ENCODE measurements at regions not wholly inside any gene's neighbourhood (a gene's known extent, or its start where the extent isn't known, plus 50 kb on each side); places are given as distances from the start of the nearest gene placed in this dataset.

- Histone ChIP-seq H4K20me1 (ENCODE audit: insufficient read depth) (no peaks in the 10 kb centered on the region), H3K27ac (ENCODE audit: low read depth in 2 of 2, low read length in 1 of 2) (no peak overlapping the region), H3K4me1 (ENCODE audit: control insufficient read depth in 1 of 2, insufficient read depth in 2 of 2, low read depth in 1 of 2, low read length in 1 of 2) (peaks cover 4 to 6% of the 10 kb centered on the region in 2 experiments; a peak in 3 of 4 replicates), H2AFZ (ENCODE audit: low read depth) (no peak overlapping the region), H3F3A (replicated peaks; ENCODE audit: insufficient read depth) (no peaks in the 10 kb centered on the region), H3K9me2 (no peaks in the 10 kb centered on the region), H3K9me3 (no peaks in the 10 kb centered on the region), H3K9ac (no peak overlapping the region), H3K79me2 (ENCODE audit: insufficient read depth) (no peaks in the 10 kb centered on the region), H3K4me3 (ENCODE audit: low read depth in 2 of 2, low read length in 1 of 2) (no peak overlapping the region), H3K4me2 (no peak overlapping the region), H3K36me3 (replicated peaks in 1 of 2; ENCODE audit: control insufficient read depth in 1 of 2, insufficient read depth in 2 of 2, low read length in 1 of 2) (no peaks in the 10 kb centered on the region), H3K27me3 (ENCODE audit: insufficient read depth) (no peaks in the 10 kb centered on the region)
- ChIA-PET POLR2A (no interaction called here), CTCF (no interaction called here)
- TF ChIP-seq, protein P1, sequence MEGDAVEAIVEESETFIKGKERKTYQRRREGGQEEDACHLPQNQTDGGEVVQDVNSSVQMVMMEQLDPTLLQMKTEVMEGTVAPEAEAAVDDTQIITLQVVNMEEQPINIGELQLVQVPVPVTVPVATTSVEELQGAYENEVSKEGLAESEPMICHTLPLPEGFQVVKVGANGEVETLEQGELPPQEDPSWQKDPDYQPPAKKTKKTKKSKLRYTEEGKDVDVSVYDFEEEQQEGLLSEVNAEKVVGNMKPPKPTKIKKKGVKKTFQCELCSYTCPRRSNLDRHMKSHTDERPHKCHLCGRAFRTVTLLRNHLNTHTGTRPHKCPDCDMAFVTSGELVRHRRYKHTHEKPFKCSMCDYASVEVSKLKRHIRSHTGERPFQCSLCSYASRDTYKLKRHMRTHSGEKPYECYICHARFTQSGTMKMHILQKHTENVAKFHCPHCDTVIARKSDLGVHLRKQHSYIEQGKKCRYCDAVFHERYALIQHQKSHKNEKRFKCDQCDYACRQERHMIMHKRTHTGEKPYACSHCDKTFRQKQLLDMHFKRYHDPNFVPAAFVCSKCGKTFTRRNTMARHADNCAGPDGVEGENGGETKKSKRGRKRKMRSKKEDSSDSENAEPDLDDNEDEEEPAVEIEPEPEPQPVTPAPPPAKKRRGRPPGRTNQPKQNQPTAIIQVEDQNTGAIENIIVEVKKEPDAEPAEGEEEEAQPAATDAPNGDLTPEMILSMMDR (IDR thresholded peaks at IDR 0.05) = no peak
- TF ChIP-seq RCOR1 (IDR thresholded peaks at IDR 0.05; ENCODE audit: low read length) (no peak), POLR2AphosphoS5 (IDR thresholded peaks at IDR 0.05; ENCODE audit: low read depth, low read length) (no peak), FOSL2 (IDR thresholded peaks at IDR 0.05; ENCODE audit: borderline replicate concordance, low read depth) (no peak), RXRA (IDR thresholded peaks at IDR 0.05; ENCODE audit: borderline replicate concordance, low read depth) (no peak), RFX5 (IDR thresholded peaks at IDR 0.05; ENCODE audit: low read length) (no peak), FOXM1 (IDR thresholded peaks at IDR 0.05; ENCODE audit: low read depth) (no peak), TCF12 (IDR thresholded peaks at IDR 0.05) (no peak), GATA2 (CRISPR knock-in tag; IDR thresholded peaks at IDR 0.05) (no peak), RAD21 (IDR thresholded peaks at IDR 0.05; ENCODE audit: low read length) (no peak)
- TF ChIP-seq, protein P2, sequence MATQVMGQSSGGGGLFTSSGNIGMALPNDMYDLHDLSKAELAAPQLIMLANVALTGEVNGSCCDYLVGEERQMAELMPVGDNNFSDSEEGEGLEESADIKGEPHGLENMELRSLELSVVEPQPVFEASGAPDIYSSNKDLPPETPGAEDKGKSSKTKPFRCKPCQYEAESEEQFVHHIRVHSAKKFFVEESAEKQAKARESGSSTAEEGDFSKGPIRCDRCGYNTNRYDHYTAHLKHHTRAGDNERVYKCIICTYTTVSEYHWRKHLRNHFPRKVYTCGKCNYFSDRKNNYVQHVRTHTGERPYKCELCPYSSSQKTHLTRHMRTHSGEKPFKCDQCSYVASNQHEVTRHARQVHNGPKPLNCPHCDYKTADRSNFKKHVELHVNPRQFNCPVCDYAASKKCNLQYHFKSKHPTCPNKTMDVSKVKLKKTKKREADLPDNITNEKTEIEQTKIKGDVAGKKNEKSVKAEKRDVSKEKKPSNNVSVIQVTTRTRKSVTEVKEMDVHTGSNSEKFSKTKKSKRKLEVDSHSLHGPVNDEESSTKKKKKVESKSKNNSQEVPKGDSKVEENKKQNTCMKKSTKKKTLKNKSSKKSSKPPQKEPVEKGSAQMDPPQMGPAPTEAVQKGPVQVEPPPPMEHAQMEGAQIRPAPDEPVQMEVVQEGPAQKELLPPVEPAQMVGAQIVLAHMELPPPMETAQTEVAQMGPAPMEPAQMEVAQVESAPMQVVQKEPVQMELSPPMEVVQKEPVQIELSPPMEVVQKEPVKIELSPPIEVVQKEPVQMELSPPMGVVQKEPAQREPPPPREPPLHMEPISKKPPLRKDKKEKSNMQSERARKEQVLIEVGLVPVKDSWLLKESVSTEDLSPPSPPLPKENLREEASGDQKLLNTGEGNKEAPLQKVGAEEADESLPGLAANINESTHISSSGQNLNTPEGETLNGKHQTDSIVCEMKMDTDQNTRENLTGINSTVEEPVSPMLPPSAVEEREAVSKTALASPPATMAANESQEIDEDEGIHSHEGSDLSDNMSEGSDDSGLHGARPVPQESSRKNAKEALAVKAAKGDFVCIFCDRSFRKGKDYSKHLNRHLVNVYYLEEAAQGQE (IDR thresholded peaks at IDR 0.05; ENCODE audit: low read depth, low read length) = no peak
- DNase-seq = no peak
- WGBS (ENCODE audit: low lambda C conversion rate) = 31% methylated on average over 6 of the region's 6 CpGs
Observed at GRCh38 chr3:182183716-182184430, 472.1 kb downstream of the SOX2 start.

DNA sequence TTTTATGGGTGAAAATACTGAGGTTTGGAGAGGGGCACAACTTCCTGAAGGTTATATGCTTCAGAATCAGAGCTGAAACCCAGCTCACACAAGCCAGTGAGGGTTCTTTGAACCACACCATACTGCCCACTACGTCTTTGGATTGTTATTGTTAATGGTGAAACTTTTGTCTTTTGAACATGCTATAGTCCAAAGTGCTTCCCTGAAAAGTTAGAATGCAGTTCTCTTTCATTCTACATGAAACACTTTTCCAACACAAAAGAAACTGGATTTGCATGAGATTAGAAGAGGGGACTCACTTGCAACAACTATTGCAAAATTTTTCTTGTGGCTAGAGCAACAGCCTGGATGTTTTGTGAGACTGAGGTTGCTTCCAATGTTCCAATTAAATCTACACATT lies 473.6 kb downstream of the SOX2 start:
- Histone ChIP-seq H3K27me3 (ENCODE audit: insufficient read depth) (no peaks in the 10 kb centered on the region), H3K79me2 (ENCODE audit: insufficient read depth) (no peaks in the 10 kb centered on the region), H3K9me3 (no peaks in the 10 kb centered on the region), H3K4me2 (no peak overlapping the region), H3K9ac (no peak overlapping the region), H2AFZ (ENCODE audit: low read depth) (no peak overlapping the region), H3K36me3 (replicated peaks in 1 of 2; ENCODE audit: control insufficient read depth in 1 of 2, insufficient read depth in 2 of 2, low read length in 1 of 2) (no peaks in the 10 kb centered on the region), H4K20me1 (ENCODE audit: insufficient read depth) (no peaks in the 10 kb centered on the region), H3K9me2 (no peaks in the 10 kb centered on the region), H3K27ac (ENCODE audit: low read depth in 2 of 2, low read length in 1 of 2) (no peak overlapping the region), H3F3A (replicated peaks; ENCODE audit: insufficient read depth) (no peaks in the 10 kb centered on the region), H3K4me3 (ENCODE audit: low read depth in 2 of 2, low read length in 1 of 2) (no peak overlapping the region), H3K4me1 (ENCODE audit: control insufficient read depth in 1 of 2, insufficient read depth in 2 of 2, low read depth in 1 of 2, low read length in 1 of 2) (peaks cover 3 to 6% of the 10 kb centered on the region in 2 experiments; a peak in 3 of 4 replicates)
- ChIA-PET POLR2A (no interaction called here), CTCF (no interaction called here)
- WGBS (ENCODE audit: low lambda C conversion rate) = 30% methylated on average over 1 of the region's 1 CpG
- DNase-seq = no peak
- no peak for TF ChIP-seq RCOR1 (IDR thresholded peaks at IDR 0.05; ENCODE audit: low read length)
- TF ChIP-seq TEAD4 (IDR thresholded peaks at IDR 0.05; ENCODE audit: borderline replicate concordance, insufficient read depth) = no peak
- no peak for TF ChIP-seq NRF1 (IDR thresholded peaks at IDR 0.05; ENCODE audit: low read depth, low read length)
- TF ChIP-seq YY1 (IDR thresholded peaks at IDR 0.05; ENCODE audit: low read depth) = no peak
- TF ChIP-seq FOXJ3 (CRISPR knock-in tag; IDR thresholded peaks at IDR 0.05) = no peak
- no peak for TF ChIP-seq EP300 (IDR thresholded peaks at IDR 0.05; ENCODE audit: borderline replicate concordance in 1 of 2, low read depth in 1 of 2, low read length in 1 of 2)
- TF ChIP-seq POLR2AphosphoS5 (IDR thresholded peaks at IDR 0.05; ENCODE audit: low read depth, low read length) = no peak
- TF ChIP-seq RFX5 (IDR thresholded peaks at IDR 0.05; ENCODE audit: low read length) = no peak
- TF ChIP-seq, protein P3, sequence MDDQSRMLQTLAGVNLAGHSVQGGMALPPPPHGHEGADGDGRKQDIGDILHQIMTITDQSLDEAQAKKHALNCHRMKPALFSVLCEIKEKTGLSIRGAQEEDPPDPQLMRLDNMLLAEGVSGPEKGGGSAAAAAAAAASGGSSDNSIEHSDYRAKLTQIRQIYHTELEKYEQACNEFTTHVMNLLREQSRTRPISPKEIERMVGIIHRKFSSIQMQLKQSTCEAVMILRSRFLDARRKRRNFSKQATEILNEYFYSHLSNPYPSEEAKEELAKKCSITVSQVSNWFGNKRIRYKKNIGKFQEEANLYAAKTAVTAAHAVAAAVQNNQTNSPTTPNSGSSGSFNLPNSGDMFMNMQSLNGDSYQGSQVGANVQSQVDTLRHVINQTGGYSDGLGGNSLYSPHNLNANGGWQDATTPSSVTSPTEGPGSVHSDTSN (IDR thresholded peaks at IDR 0.05) = no peak
- no peak for TF ChIP-seq SMC3 (IDR thresholded peaks at IDR 0.05; ENCODE audit: low read depth, low read length)
- no peak for TF ChIP-seq EZH2phosphoT487 (IDR thresholded peaks at IDR 0.05; ENCODE audit: borderline replicate concordance, low read depth)

Data from SK-N-SH (cell line).